HPDE6-E6E7 (cell line): ENCODE measurements at regions not wholly inside any gene's neighbourhood (a gene's known extent, or its start where the extent isn't known, plus 50 kb on each side); places are given as distances from the start of the nearest gene placed in this dataset.

Source experiments
- DNase-seq: peaks from one replicate; pipeline ENCODE4 v3.0.0; 2011; ENCODE audit warnings: missing footprints; ENCODE audit errors: extremely low spot score

GRCh38 chr3:103349760-103350159 lies 914.9 kb downstream of the ZPLD1 start:
- no peak for DNase-seq

DNA sequence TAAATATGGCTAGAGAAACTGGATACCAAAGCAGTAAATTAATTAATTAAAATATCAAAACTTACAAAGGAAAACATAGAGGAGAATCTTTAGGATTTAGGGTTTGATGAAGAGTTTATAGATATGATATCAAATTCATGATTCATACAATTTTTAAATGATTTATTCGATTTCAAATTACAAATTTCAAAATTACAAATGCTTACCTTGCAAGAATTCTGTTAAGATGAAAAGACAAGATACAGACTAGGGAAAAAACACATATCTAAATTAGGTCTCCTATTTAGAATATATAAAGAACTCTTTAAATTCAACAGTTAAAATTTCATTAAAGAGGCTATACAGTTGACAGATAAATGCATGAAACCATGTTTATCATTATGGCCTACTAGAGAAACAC lies 930.7 kb downstream of the ZPLD1 start:
- DNase-seq, result no peak

DNA sequence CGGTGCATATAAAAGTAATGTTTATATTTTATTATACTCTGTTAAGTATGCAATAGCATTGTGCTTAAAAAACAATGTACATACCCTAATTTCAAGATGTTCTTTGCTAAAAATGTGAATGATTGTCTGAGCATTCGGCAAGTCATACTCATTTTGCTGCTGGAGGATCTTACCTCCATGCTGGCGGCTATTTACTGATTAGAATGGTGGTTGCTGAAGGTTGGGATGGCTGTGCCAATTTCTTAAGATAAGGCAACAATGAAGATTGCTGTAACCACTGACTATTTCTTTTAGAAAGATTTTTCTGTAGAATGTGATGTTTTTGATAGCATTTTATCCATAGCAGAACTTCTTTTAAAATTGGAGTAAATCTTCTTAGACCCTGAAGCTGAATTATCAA lies 932.7 kb downstream of the ZPLD1 start:
- DNase-seq, result no peak

DNA sequence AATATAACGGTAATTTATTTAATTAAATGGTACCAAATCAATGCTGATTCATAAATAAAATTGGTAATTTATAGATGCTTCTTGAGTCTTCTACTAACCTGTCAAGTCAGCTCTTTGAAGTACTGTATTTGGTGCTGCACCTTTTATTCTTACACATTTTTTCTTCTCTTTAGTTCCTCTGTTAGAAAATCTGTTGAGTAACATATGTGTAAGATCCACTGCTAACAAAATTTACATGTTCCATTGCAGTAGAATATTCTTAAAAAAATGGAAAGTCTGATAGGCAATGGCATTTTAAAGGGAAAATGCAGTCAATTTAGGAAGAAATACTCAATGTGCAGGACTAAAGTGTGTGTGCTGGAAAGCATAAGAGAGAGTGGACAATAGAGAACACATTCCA lies 936.6 kb downstream of the ZPLD1 start:
- no peak for DNase-seq

DNA sequence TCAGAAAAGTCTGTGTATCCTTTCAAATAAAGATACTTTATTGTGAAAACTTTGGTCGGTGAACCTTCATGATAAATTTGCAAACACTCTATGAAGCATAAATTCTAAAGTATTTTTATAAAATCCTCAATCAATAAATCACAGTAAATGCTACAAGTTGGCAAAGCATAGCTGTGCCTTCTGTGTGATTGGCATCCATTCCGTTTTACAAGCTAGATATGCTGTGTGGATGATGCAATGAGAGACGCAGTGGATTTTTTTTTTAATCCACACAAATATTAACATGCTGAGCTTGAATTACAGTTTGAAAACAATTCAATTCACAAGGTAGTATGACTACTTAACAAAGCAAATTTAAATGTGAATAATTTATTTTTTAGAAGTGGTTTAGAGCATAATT lies 937.2 kb downstream of the ZPLD1 start:
- DNase-seq, result no peak

- DNase-seq, result no peak
These were observed 945.6 kb downstream of the ZPLD1 start for GRCh38 chr3:103380391-103380790.

- DNase-seq, result no peak
These were observed 946.7 kb downstream of the ZPLD1 start for GRCh38 chr3:103381296-103382079.

- no peak for DNase-seq
These were observed 951.3 kb downstream of the ZPLD1 start for GRCh38 chr3:103385961-103386656.

- no peak for DNase-seq
These were observed 953.4 kb downstream of the ZPLD1 start for GRCh38 chr3:103388214-103388613.

DNA sequence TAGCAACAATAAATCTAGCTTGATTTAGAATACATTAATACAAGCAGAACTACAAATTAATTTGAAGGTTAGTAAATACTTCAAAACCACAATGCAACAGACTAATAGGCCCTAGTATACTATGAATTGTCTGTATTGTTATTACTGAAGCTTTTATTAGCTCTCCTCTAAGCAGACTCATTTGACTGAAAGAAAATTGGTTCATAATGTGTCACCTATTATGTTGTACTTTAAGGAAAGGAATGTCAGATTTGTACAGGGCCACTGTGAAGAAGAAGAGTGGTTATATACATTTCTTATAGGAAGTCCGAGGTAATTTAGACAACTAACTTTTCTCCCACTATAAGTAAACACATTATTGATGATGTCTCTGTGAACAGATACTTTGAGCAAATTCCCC lies 954.5 kb downstream of the ZPLD1 start:
- DNase-seq, result no peak

DNA sequence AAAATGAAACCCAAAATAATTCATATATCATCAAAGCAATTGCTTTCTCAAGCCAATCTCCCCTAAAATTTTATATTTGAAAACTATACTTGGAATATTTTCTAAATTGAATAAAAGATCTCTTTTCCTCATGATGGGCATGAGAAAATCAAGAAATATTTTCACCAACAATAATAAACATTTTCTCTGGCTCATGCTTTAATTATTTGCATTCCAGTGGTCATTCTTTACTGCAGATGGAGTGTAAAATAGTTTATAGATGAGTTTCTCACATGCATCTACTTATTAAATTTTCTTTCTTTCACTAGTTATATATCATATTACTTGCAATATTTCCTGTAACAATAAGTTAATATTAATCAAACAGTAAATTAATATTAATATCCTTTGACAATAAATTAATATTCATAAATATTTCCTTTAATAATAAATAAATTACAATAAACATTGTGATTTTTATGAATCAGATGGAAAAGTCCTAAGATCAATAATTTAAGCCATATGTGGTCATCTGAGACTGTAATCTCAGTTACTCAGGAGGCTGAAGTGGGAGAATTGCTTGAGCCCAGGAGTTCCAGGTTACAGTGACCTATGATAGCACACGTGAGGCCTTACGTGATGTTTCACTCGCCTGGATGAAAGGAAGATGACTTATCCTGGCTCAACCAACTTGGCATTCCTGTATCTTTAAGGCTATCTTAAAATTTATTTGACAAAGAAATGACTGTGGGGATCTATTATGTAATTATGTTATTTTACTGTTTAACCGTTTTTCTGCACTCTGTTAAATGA lies 958.8 kb downstream of the ZPLD1 start:
- DNase-seq, result no peak

GRCh38 chr3:103403191-103403590 lies 968.4 kb downstream of the ZPLD1 start:
- DNase-seq, result no peak

- DNase-seq, result no peak
These were observed 971.6 kb downstream of the ZPLD1 start for GRCh38 chr3:103406320-103406850.

DNA sequence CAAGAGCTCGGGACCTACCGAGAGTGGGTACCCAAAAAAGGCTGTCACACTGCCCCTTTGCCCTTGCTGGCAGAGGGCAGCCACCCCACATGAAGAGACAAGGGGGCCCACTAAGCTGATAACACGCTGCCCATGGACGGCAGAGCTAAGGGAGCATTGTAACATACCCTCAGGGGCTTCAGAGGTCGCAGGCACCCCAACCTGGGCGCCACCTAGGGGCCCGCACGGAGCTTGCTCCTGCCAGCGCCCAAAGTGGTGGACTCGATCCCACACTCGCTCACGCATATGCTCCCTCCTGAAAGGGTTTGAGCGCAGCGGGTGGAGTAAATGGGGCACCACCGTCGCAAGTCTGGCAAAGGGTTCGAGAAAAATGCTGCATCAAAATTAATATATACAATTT lies 975.4 kb downstream of the ZPLD1 start:
- no peak for DNase-seq

DNA sequence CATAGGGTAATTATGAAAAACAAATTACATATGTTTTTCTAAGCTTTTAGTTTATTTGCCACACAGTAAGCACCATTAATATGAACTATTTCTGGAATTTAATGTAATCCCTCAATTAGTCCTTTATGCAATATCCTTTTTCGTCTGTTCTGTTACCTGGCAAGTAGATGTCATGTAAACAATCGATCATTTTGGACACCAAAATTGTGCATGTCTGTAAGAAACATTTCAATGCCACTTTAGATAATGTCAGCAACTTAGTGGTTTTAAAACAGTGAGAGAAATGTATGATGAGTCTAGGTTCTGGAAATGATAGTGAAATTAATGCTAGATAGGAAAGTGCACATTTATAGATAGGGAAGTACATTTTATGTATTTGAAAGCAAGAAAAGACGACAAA lies 986.6 kb downstream of the ZPLD1 start:
- no peak for DNase-seq

DNA sequence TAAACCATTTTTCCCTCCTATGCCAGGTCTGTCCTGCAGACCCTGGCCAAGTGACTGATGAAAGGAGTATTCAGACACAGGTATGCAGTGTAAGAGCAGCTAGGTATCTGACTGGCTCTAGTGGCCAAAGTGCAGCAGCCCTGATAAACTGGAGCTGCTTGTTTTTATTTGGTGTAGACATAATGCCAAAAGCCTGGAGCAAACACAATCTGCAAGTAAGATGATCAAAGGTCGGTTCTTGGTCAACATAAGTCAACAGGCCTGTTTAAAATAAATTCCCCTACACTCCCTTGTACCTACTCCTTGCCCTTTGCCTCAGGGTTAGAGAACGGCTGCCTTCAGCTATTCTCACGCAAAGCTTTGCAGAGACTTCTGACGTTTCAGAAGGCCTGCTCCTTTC lies 1003.1 kb downstream of the ZPLD1 start:
- DNase-seq, result no peak

- DNase-seq, result no peak
These were observed 1005.9 kb downstream of the ZPLD1 start for GRCh38 chr3:103440539-103441203.

DNA sequence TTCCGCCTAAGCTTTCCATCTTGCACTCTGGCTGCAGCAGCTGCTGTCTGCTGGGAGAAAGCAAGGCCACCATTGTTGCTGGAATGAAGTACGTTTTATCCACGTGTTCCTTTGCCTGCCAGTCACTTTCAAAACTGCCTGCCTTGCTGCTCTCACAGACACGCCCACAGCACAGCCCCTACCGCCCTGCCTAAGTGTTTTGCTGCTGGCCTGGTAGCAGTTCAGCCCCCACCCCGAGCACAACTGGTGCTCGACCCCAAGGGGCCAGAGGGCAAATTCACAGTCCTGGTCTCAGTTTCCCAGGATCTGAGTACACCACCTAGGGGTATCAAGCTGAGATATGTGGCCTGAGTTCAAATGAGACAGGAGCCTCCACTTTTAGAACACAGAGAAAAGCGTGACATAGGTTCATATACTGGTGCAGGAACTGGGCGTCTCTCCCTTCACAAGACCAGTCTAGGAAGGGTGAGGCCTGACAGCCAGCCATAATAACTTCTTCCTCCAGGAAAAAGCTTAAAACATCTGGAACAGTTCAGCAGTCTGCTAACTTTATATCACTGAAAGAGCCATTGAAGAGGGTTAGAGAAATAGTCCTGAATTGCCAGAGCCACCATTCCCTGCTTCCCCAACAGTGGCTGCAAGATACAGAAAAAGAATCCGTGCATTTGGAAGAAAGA lies 1012.3 kb downstream of the ZPLD1 start:
- no peak for DNase-seq

GRCh38 chr3:103453152-103453551 lies 1018.3 kb downstream of the ZPLD1 start:
- no peak for DNase-seq

DNA sequence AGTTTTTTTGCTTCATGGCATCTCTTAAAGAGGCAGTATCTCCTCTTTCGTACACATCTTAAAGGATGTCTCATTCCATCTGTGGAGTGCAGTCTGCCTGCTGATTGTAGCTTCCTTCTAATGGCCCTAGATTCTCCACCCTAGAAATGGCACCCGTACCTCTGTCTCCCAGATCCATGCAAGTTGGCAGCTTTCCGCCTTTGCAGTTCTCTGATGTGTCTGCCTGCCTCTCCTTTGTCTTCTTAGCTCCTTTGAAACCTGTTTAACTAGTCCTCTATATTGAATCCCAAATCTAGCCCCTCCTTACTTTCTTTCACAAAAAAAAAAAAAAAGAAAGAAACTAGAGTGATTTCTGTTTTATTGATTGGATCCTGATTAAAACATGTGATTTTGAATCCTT lies 1025.0 kb downstream of the ZPLD1 start:
- DNase-seq, result no peak

DNA sequence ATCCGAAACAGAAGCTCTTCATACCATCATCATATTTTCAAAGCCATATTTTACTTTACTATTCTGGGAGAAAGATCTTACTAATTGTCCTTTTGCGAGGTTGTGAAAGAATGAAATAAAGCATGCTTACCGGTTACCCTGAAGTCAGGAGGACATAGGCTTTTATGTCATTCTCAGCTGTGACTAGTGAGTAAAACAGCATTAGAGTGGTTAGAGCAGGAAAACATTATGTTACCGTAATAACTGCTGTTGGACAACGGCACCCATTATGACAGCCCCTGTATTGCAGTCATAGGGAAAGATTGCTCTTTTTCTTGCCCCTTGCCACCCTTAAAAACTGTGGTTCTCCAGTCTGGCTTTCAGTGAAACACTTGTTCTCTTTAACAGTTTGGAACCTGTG lies 1035.7 kb downstream of the ZPLD1 start:
- DNase-seq, result no peak
